GM20431 (cell line): ENCODE measurements at regions not wholly inside any gene's neighbourhood (a gene's known extent, or its start where the extent isn't known, plus 50 kb on each side); places are given as distances from the start of the nearest gene placed in this dataset.

Source experiments
- in situ Hi-C: fragments of 300-500 bp; cut with MseI, MboI; formaldehyde crosslinking; loops from one replicate; pipeline ENCODE4 v1.15.0; 2020; ENCODE audit warnings: low sequenced_read_pairs; ENCODE audit not compliant: unreplicated experiment

DNA sequence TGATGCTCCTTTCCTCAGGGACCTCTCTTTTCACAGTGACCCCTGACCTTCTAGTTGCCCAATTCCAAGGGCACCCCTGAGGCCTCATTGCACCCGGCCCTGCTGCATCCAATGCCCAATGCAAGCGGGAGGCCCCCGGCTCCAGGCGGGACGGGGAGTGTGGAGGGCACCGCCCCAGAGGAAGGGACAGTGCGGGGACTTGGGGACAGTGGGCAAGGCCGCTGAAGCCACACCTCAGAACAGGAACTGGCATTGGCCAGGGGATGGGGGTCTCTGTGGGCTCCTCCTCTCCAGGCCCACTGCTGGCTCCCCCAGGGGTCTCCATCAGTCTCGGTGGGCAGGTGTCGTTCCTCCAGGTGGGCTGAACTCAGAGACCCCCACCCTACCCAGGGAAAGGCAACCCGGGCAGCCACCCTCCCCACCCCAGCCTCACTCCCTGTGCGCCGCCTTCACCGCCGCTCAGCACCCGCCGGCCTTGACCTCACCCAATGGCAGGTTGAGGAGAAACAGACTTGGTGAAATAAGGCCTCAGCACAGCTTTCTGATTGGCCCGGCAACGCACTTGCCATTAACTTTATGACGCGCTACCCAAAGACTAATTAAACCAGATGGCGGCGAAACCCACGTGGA is 1312.0 kb downstream of the BRD1 start:
- in situ Hi-C loops = no loop called here

DNA sequence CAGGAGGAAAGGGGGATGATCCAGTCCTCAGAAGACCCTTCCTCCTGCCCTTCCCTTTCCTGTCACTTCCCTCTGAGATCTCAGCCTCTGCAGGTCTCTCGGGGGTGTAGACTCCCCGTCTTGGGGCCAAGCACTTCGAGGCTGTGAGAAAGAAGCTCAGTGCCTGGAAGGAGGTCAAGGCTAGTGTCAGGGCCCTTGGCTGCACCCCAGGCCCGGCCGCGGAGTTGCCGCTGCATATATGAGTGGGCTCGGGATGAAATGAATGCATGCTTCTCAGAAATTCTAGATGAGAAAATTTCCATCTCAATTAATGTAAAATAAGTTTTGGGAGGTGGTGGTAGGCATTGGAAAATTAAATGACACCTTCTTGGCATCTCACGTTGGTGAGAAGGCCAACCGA is 1313.7 kb downstream of the BRD1 start:
- in situ Hi-C loops = no loop called here

DNA sequence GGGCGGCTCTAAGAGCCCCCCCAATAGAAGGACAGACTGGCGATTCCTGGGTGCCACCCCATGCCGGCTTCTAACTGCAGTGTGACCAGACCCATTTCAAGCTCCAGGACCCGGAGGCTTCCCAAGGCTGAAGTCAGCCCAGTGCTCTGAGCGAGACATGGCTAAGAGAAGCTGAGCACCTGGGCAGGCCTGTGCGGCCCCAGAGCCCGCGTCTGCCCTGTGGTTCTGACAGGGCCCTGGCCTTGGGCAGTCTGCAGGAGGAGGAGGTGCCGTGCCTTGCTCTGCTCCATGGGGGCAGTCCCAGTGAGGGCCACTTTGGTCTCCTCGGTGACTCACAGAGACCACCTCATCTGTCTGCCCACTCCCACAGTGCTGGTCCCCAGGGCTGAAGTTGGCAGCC is 1314.2 kb downstream of the BRD1 start:
- in situ Hi-C loops = no loop called here

DNA sequence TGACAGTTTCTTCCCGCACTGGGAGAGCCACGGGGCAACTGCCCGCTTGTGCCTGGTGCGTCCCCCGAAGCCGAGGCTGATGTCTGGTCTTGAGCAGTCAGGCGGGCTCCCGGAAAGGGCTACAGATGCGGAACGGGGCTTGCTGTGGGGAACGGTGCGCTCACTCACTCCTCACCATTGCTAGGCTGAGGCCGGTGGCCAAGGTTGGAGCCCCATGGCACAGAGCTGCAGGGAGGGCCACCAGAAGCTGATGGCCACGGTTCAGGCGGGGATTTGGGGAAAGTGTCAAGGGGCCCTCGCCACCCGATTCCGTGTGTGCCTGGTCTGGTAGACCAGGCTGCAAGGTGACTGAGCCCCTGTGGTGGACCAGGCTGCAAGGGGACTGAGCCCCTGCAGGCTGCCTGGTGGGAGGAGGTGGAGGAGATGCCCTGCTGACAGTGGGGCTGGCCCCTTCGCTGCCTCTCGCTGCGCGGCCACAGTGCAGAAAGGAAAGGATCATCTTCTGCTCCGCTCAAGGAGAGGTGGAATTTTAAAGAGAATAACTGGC is 1315.8 kb downstream of the BRD1 start:
- in situ Hi-C loops = no loop called here

DNA sequence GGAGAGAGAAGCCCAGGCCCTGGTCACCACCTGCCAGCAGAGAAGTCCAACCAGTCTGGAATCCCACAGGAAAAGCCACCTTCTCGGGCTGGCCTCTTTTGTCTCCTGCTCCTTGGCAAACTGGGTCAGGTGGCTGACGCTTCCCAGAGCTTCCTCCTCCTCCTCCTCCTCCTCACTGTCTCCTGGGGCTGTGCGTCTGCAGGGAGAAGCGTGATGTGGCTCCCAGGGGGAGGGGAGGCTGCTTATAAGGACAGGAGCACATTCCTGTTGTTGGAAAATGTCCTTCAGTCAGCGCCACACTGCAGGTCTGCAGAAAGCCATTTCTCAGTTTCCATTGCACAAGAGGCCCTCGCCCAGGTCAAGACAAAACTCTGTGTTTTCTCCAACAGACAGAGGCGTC is 1316.5 kb downstream of the BRD1 start:
- in situ Hi-C loops = no loop called here

DNA sequence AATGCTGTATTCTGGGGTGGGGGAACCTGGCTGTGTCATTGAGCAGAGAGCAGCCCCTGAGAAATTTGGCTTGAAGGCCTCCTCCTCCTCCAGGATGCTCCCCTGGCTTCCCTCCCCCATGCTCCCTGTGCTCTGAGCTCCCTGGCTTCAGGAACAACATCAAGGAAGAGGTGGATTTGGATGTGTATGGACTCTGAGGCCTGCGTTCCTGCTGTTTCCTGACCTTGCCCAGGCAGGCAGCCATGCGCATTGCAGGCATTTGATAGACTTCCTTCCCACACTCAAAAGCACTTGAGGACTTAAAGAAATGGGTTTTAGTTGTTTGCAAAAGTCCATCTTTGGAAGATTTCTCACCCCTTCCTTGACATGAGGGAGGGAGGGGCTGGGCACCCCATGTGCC is 1317.1 kb downstream of the BRD1 start:
- in situ Hi-C loops = no loop called here

DNA sequence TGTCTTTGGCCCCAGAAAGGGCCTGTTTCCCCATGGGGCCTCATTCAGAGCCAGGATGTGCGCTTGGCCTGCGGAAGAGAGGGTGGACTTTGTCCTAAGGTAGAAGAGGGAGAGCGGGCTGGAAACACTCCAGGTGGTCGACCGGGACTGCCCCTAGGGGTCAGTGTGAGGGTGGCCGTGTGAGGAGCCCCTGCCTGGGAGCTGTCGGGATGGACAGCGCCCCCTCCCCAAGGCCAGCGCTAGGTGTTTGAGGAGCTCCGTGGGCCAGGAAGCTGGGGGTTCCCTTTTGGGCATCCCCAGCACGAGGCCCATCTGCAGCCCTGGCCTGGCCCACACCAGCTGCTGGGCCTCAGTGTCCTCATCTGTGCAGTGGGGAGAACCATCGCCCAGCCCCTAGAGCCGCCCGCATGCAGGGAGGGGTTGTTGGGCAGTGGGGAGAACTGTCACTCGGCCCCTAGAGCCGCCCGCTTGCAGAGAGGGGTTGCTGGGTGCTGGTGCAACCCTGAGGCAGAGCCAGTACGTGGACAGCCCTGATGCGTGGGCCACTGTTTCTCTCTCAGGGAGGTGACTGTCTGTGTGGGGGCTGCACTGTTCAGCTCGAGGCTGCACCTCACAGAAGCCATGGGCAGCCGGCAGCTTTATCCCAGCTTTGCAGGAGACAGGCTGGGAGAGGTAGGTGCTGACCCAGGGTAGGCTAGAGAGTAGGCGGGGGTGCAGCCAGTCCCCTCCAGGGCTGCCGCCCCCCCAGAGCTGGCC is 1319.9 kb downstream of the BRD1 start:
- in situ Hi-C loops = no loop called here

DNA sequence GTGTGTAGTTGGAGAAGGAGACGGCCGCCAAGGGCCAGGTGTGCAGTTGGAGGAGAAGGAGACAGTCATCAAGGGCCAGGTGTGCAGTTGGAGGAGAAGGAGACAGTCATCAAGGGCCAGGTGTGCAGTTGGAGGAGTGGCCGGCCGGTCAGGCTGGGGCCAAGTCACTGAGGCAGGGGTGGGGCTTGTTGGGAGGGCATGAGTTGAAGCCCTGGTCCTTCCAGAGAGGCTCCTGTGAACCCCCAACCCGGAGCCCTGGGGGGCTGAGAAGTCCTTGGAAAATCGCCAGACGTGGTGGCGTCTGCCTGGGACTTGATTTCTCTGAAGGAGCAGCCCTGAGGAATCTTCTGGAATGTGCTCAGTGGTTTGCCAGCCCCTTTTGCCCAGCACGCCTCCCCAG is 1320.5 kb downstream of the BRD1 start:
- in situ Hi-C loops = no loop called here

DNA sequence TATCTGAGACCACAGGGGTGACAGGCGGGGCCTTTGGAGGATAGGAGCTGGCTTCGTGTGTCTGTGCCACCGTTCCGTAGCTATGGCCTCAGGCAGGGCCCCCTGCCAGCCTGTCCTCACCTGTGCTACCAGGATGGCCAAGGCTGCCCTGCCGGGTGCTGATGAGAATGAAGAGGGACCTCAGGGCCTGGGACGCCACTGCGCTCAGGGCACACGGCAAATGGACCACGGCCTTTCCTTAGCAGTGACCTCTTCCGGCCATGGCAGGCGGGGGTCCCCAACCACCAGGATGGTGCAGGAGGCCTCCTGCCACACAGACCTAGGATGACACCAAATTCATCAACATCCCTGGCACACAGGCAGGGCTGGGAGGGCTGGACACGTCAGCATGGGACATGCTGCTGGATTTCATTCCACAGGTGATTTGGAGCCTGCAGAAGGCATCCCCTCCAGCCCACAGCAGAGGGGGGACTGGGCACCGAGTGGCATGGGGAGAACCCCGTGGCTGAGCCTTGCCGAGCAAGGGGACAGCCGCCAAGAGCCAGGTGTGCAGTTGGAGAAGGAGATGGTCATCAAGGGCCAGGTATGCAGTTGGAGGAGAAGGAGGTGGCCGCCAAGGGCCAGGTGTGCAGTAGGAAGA is 1321.0 kb downstream of the BRD1 start:
- in situ Hi-C loops = no loop called here

DNA sequence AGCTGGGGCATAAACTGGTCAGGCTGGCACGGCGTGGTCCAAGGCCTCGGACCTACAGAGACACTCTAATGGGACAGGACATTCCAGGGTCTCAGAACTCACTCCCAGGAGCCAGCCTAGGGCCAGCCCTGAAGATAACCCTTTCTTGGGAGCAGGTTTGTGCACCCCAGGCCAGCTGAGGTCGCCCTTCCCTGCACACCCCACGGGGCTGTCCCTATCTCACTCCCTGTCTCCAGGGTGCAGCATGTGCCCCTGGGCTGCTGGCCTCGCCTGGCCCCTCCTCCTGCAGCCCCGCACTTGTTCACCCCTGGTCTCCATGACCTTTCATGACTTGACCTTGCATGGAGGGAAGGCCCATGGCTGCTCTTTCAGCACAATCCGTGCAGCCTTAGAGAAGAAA is 1321.8 kb downstream of the BRD1 start:
- in situ Hi-C loops = no loop called here

DNA sequence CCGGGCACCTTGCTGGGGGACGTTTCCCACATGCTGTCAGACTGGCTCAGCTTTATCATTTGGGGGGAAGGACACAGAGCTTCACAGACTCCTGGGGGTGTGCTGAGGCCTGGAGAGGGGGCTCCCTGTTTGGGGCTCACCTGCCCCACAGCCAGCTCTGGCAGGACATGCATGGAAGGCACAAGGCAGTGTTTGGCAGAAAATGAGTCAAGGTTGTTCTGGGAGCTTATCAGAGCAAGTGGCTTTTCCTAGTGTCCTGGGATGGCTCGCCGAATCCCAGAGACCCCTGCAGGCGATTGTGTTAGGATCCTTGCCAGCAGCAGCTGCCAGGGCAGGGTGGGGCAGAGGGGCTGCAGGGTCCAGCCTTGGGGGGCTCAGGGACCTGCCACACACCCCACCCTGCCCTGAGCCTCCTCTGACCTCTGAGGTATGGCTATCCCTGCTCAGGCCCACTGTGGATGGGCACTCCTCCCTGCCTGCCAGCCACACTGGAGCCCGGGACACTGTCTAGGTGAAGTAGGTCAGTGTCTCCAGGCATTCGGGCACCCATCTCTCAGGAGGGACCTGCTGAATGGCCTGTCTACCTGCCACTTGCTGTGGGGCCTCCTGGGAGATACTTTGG is 1323.0 kb downstream of the BRD1 start:
- in situ Hi-C loops = no loop called here

DNA sequence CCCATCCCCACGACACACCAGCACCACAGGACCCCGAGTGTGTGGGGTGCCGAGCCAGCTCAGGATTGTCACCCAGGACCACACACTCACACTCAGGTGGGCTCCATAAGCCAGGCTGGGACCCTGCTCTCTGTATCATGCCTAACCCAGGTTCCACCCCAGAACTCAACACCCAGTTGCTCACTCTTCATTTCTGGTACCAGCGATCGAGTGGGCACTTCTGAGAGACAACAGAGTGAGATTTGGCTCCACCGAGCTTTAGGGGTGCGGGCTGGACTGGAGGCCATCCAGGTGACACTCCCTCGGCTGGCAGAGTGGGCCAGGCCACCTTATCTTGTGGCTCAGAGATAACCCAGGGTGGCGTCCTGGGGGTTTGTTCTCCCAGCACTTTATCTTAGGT is 1323.8 kb downstream of the BRD1 start:
- in situ Hi-C loops = no loop called here

DNA sequence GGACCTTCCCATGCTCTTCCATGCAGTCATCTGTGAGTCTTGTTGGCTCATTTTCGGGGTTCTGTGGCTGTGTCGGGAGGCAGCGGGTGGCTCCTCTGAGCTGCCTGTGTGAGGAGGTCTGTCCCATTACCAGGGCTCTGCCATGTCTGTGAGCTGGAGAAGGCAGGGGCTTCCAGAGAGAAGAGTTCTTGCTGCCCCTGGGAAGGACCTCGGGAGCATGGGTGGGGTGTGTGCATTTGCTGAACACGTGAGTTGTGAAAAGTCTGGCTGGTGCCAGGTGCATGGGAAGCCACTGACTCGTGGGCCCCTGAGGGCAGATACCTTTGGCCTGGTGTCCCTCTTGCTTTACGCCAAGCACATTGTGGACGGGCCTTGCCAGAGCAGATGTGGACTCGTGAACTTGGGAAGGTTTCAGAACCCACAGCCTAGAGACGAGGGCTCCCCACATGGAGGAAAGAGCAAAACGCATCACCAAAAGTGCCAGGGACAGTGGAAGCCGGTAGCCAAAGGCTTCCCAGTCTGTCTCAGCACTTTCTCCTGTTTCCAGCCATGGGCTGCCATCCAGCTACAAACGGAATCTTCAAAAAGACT is 1324.5 kb downstream of the BRD1 start:
- in situ Hi-C loops = no loop called here

DNA sequence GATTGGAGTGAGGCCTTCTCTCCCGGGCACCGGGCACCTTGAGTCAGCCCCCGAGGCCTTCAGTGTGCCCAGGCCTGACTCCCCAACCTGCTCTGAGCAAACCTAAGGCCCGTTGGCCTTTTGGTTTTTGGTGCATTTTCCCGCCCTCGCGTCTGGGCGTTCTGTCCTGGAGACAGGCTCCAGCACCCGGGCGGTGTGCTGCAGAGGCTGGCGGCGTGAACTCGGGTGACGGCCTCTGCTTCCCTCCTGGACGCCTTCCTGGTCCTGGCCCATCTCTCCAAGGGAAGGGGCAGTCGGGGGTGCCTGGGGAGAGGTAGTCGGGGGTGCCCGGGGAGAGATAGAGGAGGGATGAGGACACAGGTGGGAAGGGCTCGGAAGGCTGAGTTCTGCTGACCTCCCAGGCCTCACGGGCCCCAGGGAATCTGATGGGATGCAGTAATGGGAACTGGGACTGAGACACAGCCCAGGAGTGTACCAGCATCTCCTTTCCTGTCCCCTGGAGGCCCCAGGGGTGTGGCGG is 1326.4 kb downstream of the BRD1 start:
- in situ Hi-C loops = no loop called here

DNA sequence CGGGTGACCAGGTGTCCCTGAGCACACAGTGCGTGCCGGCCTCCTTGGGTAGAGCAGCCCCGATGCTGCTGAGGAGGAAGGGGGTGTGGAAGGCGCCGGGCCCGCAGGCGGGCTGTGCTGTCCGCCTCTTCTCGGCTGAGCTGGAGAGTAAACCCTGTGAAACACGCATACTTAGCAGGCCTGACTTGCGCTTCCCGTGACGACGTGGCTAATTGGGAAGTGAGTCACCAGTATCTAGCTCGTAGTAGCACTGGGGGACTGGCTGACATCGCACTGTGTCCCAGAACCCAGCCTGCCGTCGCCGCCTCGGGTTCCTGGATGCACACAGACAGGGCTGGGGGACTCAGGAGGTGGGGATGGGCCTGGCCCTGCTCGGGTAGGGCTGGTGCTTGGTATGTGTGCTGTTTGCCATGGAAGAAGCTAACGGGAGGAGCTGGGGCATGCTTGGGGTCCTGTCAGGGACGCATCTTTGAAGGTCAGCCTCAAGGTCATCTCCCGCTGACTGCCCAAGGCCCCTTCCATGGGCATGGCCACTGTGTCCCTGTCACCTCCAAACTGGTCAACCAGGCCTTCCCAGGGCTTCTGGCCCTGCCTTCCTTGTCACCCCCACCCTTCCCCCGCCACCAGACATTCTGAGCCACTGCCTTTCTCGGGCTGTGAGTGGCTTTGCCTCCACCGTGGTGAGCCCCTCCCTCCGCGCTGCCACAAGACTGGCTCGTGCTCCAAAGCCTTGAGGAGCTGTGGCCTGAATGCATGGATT is 1327.0 kb downstream of the BRD1 start:
- in situ Hi-C loops = no loop called here

DNA sequence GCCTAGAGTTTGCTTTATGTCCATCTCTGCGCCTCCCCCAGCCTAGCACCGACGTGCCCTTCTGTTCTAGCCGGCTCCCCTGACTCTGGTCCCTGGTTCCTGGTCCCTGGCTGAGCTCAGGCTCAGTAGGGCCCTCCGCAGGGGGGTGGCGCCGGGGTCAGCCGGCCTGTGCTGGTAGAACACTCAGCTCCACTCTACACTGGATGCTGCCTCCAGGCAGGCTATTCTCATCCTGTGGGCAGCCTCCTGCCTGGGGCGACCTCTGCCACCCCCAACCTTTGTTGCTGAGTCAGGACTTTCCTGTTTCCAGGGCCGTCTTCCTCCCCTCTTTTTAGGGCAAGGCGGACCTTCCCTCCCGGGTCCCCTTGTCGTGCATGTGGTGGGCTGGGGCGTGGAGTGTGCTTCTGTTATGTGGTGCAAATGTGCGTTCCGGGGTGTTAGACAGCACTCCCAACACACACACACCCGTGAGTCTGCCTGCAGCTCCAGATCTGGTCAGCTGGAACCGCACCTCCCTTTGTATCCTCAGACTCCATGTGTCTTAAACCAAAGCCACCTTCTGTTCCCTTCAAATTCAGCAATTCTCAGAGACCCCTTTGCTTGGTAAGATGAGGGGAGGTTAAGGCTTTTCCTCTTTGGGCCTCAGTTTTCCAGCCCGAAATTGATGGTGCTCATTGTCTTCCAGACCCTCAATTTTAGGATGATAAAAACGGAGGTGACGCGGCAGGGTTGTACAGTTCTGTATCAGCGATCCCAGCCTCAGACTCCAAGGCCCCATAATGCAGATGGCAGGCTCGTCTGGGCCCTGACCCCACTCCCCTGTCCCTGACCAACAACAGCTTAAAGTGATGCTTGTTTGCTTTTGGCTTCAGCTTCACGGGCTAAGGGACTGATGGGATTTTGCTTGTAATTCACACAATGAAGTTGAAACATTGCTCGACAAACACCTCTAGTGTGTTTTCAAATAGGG is 1327.9 kb downstream of the BRD1 start:
- in situ Hi-C loops = loop anchor here (25.0 kb wide), 2 partner anchors 662 to 1287 kb away; no protein-coding TSS in a partner anchor

DNA sequence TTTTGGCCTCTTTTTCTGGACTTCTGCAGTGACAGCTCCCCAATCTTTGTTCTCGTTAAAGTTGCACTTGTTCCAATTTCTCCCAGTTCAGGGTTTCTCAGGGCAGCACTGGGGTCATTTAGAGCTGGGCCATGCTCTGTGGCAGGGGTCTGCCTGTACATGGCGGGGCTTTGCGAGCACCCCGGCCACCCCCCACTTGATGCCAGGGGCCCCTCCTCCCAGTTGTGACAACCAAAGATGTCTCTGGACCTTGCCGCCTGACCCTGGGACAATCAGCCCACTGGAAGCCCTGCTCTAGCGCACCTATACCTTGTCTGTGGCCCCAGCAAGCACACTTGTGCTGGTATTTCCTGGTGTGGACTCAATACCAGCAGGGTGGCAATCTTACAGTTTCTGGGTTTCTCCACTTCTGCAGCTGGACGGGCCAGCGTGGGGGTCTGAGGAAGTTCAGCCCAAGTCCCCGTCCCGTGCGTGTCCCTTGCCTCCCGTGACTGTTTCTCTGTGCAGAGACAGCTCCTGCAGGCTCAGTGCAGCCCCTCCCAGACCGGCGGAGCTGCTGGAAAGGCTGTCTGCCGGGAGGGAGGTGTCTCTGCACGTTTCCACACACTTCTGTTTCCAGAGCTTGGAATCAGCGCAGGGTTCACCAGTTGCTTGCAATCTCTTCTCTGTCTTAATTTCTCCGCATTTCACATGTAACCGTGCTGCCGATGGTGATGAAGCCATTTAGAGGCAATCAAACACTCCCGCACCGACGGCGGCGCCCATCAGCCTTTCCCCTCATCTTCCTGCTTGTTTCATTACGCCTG is 1328.9 kb downstream of the BRD1 start:
- in situ Hi-C loops = loop anchor here (25.0 kb wide), 2 partner anchors 661 to 1286 kb away; no protein-coding TSS in a partner anchor
